B cell (primary cell): ENCODE measurements at regions not wholly inside any gene's neighbourhood (a gene's known extent, or its start where the extent isn't known, plus 50 kb on each side); places are given as distances from the start of the nearest gene placed in this dataset.

Experiments used
- ATAC-seq: fragments of 200-7000 bp; cut with Tn5 transposase; one replicate; pipeline ENCODE4 v1.10.0; 2021; ENCODE audit warnings: low read depth, mild to moderate bottlenecking, moderate number of reproducible peaks, moderate library complexity
- CTCF ChIA-PET: fragments of 350-600 bp; sonication (Branson Sonifier 250); formaldehyde crosslinking; loops from one replicate; lab custom pipeline; 2021; ENCODE audit warnings: antibody characterized with exemption, inconsistent platforms; lab: Charles Lee
- POLR2A ChIA-PET: fragments of 350-600 bp; sonication (Branson Sonifier 250); formaldehyde crosslinking; loops from one replicate; lab custom pipeline; 2021; ENCODE audit warnings: antibody characterized with exemption; lab: Charles Lee
- DNase-seq: peaks from one replicate; pipeline ENCODE4 v3.0.0; 2013
- H2AFZ ChIP-seq: 2 replicates; pipeline ENCODE4 v1.6.1; 2012; ENCODE audit warnings: mild to moderate bottlenecking, low read depth, low read length; ENCODE audit not compliant: insufficient read depth, poor library complexity, severe bottlenecking
- H3K27ac ChIP-seq, 2 donors: 1 replicate in 1 of 2; 2 replicates in 1 of 2; pipeline ENCODE4 v1.5.1; 2012 to 2013; ENCODE audit warnings: low read length in 2 of 2, mild to moderate bottlenecking in 2 of 2, moderate library complexity in 1 of 2
- H3K27me3 ChIP-seq, 4 experiments: fragments of 200-600 bp in 1 of 4; sonication (generic) in 1 of 4; replicated peaks in 1 of 4; 1 replicate in 2 of 4; 2 replicates in 2 of 4; pipeline versions ENCODE4 v1.6.1 to v1.7.0; 2013 to 2016; ENCODE audit warnings: low read length in 3 of 4, mild to moderate bottlenecking in 2 of 4, mixed read lengths in 1 of 4, moderate library complexity in 1 of 4; ENCODE audit not compliant: insufficient read depth in 4 of 4, control insufficient read depth in 3 of 4; ENCODE audit errors: control extremely low read depth in 1 of 4
- H3K36me3 ChIP-seq, 2 experiments: replicated peaks in 1 of 2; 1 replicate in 1 of 2; 2 replicates in 1 of 2; pipeline versions ENCODE4 v1.6.1 to v1.7.1; 2013; ENCODE audit warnings: low read length in 1 of 2; ENCODE audit not compliant: insufficient read depth in 2 of 2, control insufficient read depth in 1 of 2; ENCODE audit errors: control extremely low read depth in 1 of 2, extremely low read depth in 1 of 2
- H3K4me1 ChIP-seq, 2 donors: fragments of 200-600 bp in 1 of 2; sonication (generic) in 1 of 2; 1 replicate in 1 of 2; 2 replicates in 1 of 2; pipeline versions ENCODE4 v1.5.1 to v1.6.1; 2013 to 2017; ENCODE audit warnings: low read length in 2 of 2; ENCODE audit not compliant: control insufficient read depth in 2 of 2, insufficient read depth in 2 of 2
- H3K4me2 ChIP-seq: replicated peaks from 2 replicates; pipeline ENCODE3; 2012; ENCODE audit warnings: mild to moderate bottlenecking, low read depth, low read length; ENCODE audit not compliant: poor library complexity, severe bottlenecking
- H3K4me3 ChIP-seq, 5 experiments: fragments of 200-600 bp in 1 of 5; sonication (generic) in 1 of 5; 1 replicate in 3 of 5; 2 replicates in 2 of 5; pipeline versions ENCODE4 v1.5.1 to v1.7.0; 2011 to 2016; ENCODE audit warnings: low read length in 4 of 5, mild to moderate bottlenecking in 4 of 5, low read depth in 2 of 5, control low read depth in 1 of 5, moderate library complexity in 1 of 5; ENCODE audit not compliant: insufficient read depth in 1 of 5; ENCODE audit errors: control extremely low read depth in 1 of 5, extremely low read depth in 1 of 5
- H3K79me2 ChIP-seq: fragments of 200-600 bp; sonication (generic); one replicate; pipeline ENCODE4 v1.6.0; 2016; ENCODE audit warnings: low read length; ENCODE audit not compliant: control insufficient read depth, insufficient read depth
- H3K9ac ChIP-seq: fragments of 200-600 bp; sonication (generic); 2 replicates; pipeline ENCODE4 v1.6.1; 2017; ENCODE audit warnings: mild to moderate bottlenecking, low read length, moderate library complexity
- H3K9me3 ChIP-seq, 3 donors: one replicate each; pipeline versions ENCODE4 v1.6.1 to v1.7.1; 2013; ENCODE audit warnings: low read length in 2 of 3; ENCODE audit not compliant: control insufficient read depth in 2 of 3, insufficient read depth in 1 of 3; ENCODE audit errors: control extremely low read depth in 1 of 3
- H4K20me1 ChIP-seq: 2 replicates; pipeline ENCODE4 v1.6.0; 2012; ENCODE audit warnings: mild to moderate bottlenecking, low read length; ENCODE audit not compliant: insufficient read depth, control insufficient read depth, poor library complexity, severe bottlenecking
- H3K27ac Mint-ChIP-seq: one replicate; pipeline ENCODE4 v1.8.0; 2021; ENCODE audit warnings: mixed read lengths
- H3K27me3 Mint-ChIP-seq: one replicate; pipeline ENCODE4 v1.8.0; 2021; ENCODE audit warnings: mixed read lengths
- H3K4me1 Mint-ChIP-seq: one replicate; pipeline ENCODE4 v1.8.0; 2021; ENCODE audit warnings: mixed read lengths
- H3K4me3 Mint-ChIP-seq: one replicate; pipeline ENCODE4 v1.8.0; 2021; ENCODE audit warnings: mixed read lengths
- H3K9me3 Mint-ChIP-seq: one replicate; pipeline ENCODE4 v1.8.0; 2022; ENCODE audit warnings: mixed read lengths; ENCODE audit not compliant: insufficient read depth
- EZH2 ChIP-seq: IDR thresholded peaks from 2 replicates; pipeline ENCODE4 v1.6.1; 2012; ENCODE audit warnings: borderline replicate concordance, low read depth, mild to moderate bottlenecking, moderate library complexity, low read length; ENCODE audit not compliant: insufficient read depth, poor library complexity, severe bottlenecking
- WGBS: methylation state at CpG from one replicate; pipeline ENCODE4 v1.1.5; 2013; ENCODE audit warnings: missing lambda C conversion rate; ENCODE audit not compliant: insufficient coverage; 5-methylcytosine and 5-hydroxymethylcytosine counted together
- intact Hi-C: fragments of 100-400 bp; cut with micrococcal nuclease; formaldehyde crosslinking; loops from one replicate; pipeline ENCODE4 v1.10.0; 2022
- TF ChIP-seq, protein P1 (sequence below): fragments of 200-600 bp; IDR thresholded peaks from one replicate; pipeline ENCODE4 v1.8.0; 2022; ENCODE audit warnings: antibody characterized with exemption, mild to moderate bottlenecking

GRCh38 chr14:51488569-51489220 is 163.0 kb upstream of the FRMD6 start:
- no peaks in the 10 kb centered on the region for H4K20me1 ChIP-seq
- ChIA-PET POLR2A (no interaction called here), CTCF (no interaction called here)
- H3K27ac Mint-ChIP-seq = no peak overlapping the region
- intact Hi-C loops = no loop called here
- no peaks in the 10 kb centered on the region for H3K9me3 Mint-ChIP-seq
- no peak overlapping the region for H3K9ac ChIP-seq
- TF ChIP-seq, protein P1, sequence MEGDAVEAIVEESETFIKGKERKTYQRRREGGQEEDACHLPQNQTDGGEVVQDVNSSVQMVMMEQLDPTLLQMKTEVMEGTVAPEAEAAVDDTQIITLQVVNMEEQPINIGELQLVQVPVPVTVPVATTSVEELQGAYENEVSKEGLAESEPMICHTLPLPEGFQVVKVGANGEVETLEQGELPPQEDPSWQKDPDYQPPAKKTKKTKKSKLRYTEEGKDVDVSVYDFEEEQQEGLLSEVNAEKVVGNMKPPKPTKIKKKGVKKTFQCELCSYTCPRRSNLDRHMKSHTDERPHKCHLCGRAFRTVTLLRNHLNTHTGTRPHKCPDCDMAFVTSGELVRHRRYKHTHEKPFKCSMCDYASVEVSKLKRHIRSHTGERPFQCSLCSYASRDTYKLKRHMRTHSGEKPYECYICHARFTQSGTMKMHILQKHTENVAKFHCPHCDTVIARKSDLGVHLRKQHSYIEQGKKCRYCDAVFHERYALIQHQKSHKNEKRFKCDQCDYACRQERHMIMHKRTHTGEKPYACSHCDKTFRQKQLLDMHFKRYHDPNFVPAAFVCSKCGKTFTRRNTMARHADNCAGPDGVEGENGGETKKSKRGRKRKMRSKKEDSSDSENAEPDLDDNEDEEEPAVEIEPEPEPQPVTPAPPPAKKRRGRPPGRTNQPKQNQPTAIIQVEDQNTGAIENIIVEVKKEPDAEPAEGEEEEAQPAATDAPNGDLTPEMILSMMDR = no peak
- no peak for TF ChIP-seq EZH2
- DNase-seq (no peak), ATAC-seq (no peak)
- WGBS = 95% methylated on average over 4 of the region's 6 CpGs
- no peak overlapping the region for H3K4me3 Mint-ChIP-seq
- no peaks in the 10 kb centered on the region for H3K4me1 Mint-ChIP-seq
- H3K27ac ChIP-seq = no peak overlapping the region
- H3K79me2 ChIP-seq = no peaks in the 10 kb centered on the region
- H3K4me2 ChIP-seq = no peak overlapping the region
- no peak overlapping the region for H3K4me3 ChIP-seq
- peaks cover 0 to 6% (median 0%) of the 10 kb centered on the region in 4 experiments for H3K27me3 ChIP-seq
- H3K36me3 ChIP-seq = no peaks in the 10 kb centered on the region
- no peaks in the 10 kb centered on the region for H3K9me3 ChIP-seq
- H3K4me1 ChIP-seq = no peaks in the 10 kb centered on the region
- H2AFZ ChIP-seq = no peak overlapping the region
- peaks cover 10% of the 10 kb centered on the region for H3K27me3 Mint-ChIP-seq

DNA sequence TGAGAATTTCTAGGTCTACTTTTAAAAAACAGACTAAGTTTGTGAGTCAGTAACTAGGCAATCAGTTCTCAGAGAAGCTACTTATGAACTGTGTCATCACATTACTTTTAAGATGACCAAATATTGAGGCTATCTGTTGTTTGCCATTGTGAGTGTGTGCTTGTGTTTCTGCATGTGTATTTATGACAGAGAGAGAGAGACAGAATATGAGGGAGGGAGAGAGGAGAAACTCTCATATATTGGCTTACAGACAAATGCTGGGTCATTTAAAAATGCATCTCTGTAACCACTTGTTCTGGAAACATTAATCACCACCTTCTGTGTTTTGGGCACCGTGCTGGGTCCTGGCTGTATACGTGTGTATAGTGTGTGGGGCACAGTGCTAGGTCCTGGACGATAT is 161.5 kb upstream of the FRMD6 start:
- H3K9me3 Mint-ChIP-seq = no peaks in the 10 kb centered on the region
- no peak for TF ChIP-seq EZH2
- TF ChIP-seq, protein P1 = no peak
- intact Hi-C loops = no loop called here
- Histone ChIP-seq H3K4me1 (no peaks in the 10 kb centered on the region), H3K27ac (no peak overlapping the region), H3K4me3 (no peak overlapping the region), H4K20me1 (no peaks in the 10 kb centered on the region), H3K9me3 (peaks cover 0 to 4% (median 0%) of the 10 kb centered on the region in 3 donors), H3K4me2 (no peak overlapping the region), H3K79me2 (no peaks in the 10 kb centered on the region), H2AFZ (no peak overlapping the region), H3K36me3 (no peaks in the 10 kb centered on the region), H3K27me3 (peaks cover 0 to 6% (median 0%) of the 10 kb centered on the region in 4 experiments), H3K9ac (no peak overlapping the region)
- H3K27ac Mint-ChIP-seq = no peak overlapping the region
- no peaks in the 10 kb centered on the region for H3K4me1 Mint-ChIP-seq
- ChIA-PET CTCF (no interaction called here), POLR2A (no interaction called here)
- ATAC-seq = no peak
- peaks cover 13% of the 10 kb centered on the region for H3K27me3 Mint-ChIP-seq
- WGBS = no CpG with 5 or more reads among the region's 3 CpGs
- H3K4me3 Mint-ChIP-seq = no peak overlapping the region
- DNase-seq = no peak
